Epithelial cell of proximal tubule (primary cell): ENCODE measurements at regions not wholly inside any gene's neighbourhood (a gene's known extent, or its start where the extent isn't known, plus 50 kb on each side); places are given as distances from the start of the nearest gene placed in this dataset.
"Not testable (repeated sequence)": the region's sequence is repeated elsewhere in the genome, so short reads cannot be mapped to it uniquely, and the experiment has no call there.

ENCODE experiments used
- DNase-seq: peaks from one replicate; pipeline ENCODE4 v3.0.0-alpha.2; 2011; ENCODE audit warnings: low read depth
- H3K4me3 ChIP-seq: 2 replicates; pipeline ENCODE4 v1.5.1; 2011; ENCODE audit warnings: low read depth, mild to moderate bottlenecking, low read length
- TF ChIP-seq, protein P1 (sequence below): conservative IDR thresholded peaks from 2 replicates; pipeline ENCODE4 v1.5.1; 2012; ENCODE audit warnings: low read depth, mild to moderate bottlenecking, low read length

DNA sequence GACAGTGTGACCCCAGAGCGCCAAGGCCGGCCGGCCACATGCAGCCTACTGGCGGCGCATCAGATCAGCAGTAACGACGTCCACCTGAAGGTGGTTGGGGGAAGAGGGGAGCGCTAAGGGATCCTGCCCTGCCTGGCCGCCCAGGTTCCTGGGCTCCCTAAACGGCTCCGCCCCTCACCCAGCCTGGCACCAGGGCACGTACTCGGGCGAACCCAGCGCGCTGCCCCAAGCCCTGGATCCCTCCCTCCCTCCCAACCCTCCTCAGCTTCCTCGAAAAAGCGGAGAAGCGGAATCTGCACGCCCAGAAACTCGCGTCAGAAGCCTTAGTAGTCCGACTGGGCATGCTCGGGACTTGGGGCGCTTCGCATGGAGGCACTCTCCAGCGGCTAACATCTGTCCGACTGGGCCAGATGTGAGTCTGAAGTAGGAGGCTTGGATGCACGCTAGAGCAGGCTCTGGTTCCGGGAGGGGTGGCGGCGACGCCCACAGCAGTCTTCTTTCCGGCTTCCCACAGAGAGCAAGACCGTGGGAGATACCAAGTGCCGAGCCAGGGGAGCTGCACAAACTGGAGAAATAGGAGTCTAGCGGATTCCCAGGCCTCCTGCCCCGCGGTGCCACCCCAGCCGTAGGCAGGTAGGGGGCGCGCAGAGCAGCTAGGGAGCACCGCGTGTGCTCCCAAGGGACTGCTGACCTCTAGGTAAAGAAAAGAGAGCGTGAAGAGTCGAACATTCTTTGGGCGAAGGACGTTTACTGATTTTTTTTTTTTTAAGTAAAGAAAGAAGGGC, 114.3 kb upstream of the TEX13C start:
- TF ChIP-seq, protein P1, sequence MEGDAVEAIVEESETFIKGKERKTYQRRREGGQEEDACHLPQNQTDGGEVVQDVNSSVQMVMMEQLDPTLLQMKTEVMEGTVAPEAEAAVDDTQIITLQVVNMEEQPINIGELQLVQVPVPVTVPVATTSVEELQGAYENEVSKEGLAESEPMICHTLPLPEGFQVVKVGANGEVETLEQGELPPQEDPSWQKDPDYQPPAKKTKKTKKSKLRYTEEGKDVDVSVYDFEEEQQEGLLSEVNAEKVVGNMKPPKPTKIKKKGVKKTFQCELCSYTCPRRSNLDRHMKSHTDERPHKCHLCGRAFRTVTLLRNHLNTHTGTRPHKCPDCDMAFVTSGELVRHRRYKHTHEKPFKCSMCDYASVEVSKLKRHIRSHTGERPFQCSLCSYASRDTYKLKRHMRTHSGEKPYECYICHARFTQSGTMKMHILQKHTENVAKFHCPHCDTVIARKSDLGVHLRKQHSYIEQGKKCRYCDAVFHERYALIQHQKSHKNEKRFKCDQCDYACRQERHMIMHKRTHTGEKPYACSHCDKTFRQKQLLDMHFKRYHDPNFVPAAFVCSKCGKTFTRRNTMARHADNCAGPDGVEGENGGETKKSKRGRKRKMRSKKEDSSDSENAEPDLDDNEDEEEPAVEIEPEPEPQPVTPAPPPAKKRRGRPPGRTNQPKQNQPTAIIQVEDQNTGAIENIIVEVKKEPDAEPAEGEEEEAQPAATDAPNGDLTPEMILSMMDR, result peak; percentile 59
- peak; percentile 57 for DNase-seq
- peak overlapping the region; percentile 63 for H3K4me3 ChIP-seq

DNA sequence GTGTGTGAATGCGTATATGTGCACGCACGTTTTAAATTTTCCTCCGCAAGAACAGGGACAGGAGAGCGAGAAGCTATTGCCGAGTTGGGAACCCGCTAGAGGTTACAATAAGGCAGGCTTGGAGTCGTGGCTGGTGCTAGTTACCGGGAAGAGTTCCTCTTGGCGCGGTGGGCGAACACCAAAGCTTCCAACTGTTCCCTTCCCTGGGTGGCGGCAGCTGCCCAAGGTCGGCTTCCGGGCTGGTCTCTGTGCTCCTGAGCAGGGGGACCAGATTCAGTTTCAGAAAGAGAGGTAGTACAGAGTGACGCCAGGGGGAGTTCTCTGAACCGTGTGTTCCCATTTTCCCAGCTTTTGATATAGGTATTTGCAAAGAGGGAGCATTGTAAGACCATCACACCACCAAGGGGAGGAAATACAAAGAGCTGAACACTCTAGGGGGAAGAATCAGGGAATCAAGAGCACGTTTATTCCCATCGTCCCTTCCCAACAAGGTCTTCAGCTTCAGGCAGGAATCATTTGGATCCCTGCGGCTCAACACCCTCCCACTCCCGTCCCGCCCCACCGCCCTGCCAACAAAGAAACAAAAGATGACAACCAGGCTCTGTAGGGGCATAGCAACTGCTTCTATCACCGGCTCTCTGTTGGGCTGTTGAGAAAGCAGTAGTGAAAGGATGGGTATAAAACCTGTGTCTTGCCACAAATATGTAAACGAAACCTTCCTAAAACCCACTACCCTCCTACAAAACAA, 113.6 kb upstream of the TEX13C start:
- peak overlapping the region; percentile 63 for H3K4me3 ChIP-seq
- DNase-seq, result no peak
- TF ChIP-seq, protein P1, result peak; percentile 40

DNA sequence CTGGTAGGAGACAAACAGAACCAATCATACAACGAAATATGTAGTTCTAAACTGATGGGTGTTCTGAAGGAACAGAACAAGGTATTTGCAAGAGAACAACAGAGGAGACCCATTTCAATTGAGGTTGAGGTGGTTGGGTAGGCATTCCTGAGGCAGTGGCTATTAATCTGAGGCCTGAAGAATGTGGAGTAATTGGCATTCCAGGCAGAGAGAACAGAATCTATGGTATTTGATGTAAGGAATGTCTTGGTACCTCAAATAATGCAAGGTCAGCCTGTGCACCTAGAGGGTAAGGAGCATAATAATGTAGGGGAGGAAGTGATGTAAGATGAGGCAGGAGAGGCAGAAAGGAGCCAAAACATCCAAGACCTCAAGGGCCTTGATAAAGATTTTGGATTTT, 109.5 kb upstream of the TEX13C start:
- no peak for DNase-seq
- TF ChIP-seq, protein P1, result no peak
- H3K4me3 ChIP-seq, result no peak overlapping the region

DNA sequence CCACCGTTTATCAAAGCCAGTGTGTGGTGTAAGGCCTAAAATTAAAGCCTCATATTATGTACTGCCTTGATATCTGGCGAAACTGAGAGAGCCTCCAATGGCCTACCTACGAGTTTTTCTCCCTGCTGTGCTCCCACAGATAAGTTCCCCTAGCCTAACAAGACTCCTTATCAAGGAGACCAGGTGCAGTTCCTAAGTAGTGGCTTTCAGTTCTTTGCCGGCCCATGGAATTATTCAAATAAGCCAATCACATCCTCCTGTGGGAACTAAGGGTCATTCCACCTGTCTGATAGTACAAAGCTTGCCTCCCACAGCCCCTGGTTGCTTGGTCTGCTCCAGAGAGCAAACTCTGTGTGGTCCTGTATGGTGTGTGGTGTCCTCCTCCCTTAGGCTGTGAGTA, 99.8 kb upstream of the TEX13C start:
- TF ChIP-seq, protein P1, result no peak
- no peak for DNase-seq
- H3K4me3 ChIP-seq, result no peak overlapping the region

DNA sequence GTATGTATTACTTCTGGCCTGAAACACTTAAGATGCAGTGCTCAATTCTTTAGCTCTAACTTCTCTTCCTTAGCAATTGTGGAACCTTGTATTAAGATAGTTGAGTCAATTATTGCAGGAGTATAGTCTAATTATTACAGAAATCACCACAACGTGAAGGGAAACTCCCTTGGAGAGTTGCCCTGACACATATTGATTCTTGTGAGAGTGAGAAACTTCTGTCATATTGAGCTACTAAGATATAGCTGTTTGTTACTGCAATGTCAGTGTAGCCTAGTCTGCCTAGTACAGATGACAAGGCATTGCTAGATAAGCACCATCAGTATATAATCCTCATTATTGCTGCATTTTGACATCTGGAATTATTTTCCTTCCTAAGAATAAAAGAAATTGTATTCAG, 82.7 kb upstream of the TEX13C start:
- no peak overlapping the region for H3K4me3 ChIP-seq
- DNase-seq, result no peak
- TF ChIP-seq, protein P1, result no peak

DNA sequence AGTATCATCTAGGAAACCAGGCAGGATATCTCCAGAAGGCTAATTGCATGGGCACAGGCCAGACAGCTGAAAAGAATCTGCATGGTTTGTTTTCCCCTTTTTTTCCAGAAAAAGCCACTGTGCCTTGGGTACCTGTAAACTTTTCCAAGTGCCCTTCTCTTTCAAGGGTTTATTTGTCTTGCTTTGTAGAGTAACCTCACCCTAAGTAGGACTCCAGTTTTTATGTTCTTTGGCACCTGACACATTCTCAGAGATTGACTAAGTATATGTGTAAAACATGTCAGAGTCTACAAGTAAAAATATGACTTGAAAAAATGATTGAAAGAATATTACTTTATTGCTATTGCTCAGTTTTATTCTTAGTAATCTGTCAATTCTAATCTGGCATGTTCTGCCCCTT, 70.7 kb upstream of the TEX13C start:
- TF ChIP-seq, protein P1, result no peak
- no peak for DNase-seq
- H3K4me3 ChIP-seq, result no peak overlapping the region

DNA sequence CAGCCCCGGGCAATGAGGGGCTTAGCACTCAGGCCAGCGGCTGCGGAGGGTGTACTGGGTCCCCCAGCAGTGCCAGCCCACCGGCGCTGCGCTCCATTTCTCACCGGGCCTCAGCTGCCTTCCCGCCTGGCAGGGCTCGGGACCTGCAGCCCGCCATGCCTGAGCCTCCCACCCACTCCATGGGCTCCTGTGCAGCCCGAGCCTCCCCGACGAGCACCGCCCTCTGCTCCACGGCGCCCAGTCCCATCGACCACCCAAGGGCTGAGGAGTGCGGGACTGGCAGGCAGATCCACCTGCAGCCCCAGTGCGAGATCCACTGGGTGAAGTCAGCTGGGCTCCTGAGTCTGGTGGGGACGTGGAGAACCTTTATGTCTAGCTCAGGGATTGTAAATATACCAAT, 63.9 kb upstream of the TEX13C start:
- H3K4me3 ChIP-seq, DNase-seq: not testable (repeated sequence)
